NCI-H510A (cell line): ENCODE measurements at regions not wholly inside any gene's neighbourhood (a gene's known extent, or its start where the extent isn't known, plus 50 kb on each side); places are given as distances from the start of the nearest gene placed in this dataset.
"Not testable (repeated sequence)": the region's sequence is repeated elsewhere in the genome, so short reads cannot be mapped to it uniquely, and the experiment has no call there.

ENCODE experiments used
- DNase-seq: peaks from one replicate; lab custom pipeline; 2025; lab: John Stamatoyannopoulos, UW

DNA sequence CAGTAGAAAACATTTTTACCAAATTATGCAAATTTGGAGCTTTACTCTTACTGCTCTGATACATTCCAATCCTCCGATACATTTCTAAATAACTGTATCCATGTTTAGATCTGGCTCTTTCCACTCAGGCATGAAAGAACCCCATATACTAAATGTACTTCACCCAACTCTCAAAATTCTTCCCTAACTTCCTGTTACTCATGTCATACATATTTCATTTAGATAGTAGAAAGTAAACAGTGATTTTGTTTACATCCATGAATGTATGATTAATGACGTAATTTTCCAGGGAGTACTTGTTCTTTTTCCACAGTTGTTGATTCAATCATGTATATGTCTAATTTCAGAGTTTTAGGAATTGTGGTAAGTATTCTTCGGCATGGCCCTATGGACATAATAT, 1426.5 kb upstream of the C9orf72 start:
- DNase-seq = no peak

GRCh38 chr9:29001006-29001405, 1427.7 kb upstream of the C9orf72 start:
- no peak for DNase-seq

GRCh38 chr9:29004988-29005387, 1431.7 kb upstream of the C9orf72 start:
- no peak for DNase-seq

- DNase-seq = no peak
Measured at GRCh38 chr9:29006628-29007027, 1433.3 kb upstream of the C9orf72 start.

DNA sequence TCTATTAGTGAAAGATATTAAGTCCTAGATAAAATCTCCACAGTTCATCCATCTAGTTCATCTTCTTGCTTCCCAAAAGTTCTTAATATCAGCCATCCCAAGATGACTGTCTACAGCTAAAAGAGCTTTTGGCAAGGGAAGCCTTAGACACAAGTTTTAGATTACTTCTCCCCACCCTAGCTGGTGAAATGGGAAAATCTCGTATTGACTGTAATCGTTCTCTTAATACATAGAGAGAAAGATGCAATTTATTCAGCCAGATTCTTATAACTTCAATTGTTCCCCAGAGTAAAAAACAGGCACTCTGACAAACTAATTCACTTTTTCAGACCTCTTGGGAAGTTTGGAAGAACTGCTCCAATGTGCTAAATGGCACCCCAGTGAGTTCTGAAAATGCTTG, 1439.6 kb upstream of the C9orf72 start:
- DNase-seq = no peak

DNA sequence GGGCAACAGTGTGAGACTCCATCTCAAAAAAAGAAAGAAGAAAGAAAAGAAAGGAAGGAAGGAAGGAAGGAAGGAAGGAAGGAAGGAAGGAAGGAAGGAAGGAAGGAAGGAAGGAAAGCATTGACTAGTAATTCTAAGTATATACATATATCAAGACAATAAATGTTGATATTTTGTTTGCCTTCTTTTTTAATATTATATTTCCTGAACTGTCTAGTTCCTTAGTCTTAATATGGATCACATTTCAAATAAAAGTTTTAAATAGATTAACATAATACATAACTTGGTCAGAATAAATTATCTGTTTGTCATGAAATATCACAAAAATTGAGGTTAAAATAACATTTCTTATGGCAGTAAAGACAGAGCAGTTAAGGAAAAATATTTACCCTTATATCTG, 1448.4 kb upstream of the C9orf72 start:
- no peak for DNase-seq

- no peak for DNase-seq
Measured at GRCh38 chr9:29038332-29038731, 1465.1 kb upstream of the C9orf72 start.

DNA sequence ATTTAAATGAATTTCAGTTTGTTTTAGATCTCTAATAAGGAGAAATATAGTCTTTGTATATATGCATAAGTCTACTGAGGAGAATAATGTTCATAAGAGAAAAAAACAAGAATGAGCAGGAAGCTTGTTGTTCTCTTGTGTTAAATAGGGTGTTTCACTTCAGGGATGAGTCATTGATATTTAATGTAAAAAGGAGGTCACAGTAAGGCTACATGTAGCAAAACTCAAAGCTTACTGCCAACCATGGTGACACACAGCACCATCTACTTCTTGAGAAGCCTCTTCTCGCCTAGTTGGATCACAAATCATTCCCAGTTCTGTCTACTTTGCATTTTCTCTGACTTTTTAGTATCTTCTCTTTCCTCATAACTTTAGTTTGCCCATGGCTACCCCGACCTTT, 1466.0 kb upstream of the C9orf72 start:
- no peak for DNase-seq

- no peak for DNase-seq
Measured at GRCh38 chr9:29043072-29043471, 1469.8 kb upstream of the C9orf72 start.

- no peak for DNase-seq
Measured at GRCh38 chr9:29044959-29045358, 1471.7 kb upstream of the C9orf72 start.

GRCh38 chr9:29060041-29060440, 1486.8 kb upstream of the C9orf72 start:
- no peak for DNase-seq

DNA sequence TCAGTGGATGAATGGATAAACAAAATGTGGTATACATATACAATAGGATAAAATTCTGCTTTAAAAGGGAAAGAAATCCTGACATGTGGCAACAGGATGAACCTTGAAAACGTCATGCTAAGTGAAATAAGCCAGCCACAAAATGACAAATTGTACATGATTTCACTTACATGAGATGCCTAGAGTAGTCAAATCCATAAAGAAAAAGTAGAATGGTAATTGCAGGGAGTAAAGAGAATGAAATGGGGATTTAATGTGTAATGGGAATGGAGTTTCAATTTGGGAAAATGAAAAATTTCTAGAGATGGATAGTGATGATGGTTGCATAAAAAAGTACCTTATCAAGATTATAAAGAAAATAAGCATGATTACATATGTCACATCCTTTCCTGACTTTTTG, 1489.2 kb upstream of the C9orf72 start:
- no peak for DNase-seq

GRCh38 chr9:29063031-29063430, 1489.8 kb upstream of the C9orf72 start:
- no peak for DNase-seq

GRCh38 chr9:29066141-29066640, 1492.9 kb upstream of the C9orf72 start:
- DNase-seq = no peak

- no peak for DNase-seq
Measured at GRCh38 chr9:29068461-29068860, 1495.2 kb upstream of the C9orf72 start.

DNA sequence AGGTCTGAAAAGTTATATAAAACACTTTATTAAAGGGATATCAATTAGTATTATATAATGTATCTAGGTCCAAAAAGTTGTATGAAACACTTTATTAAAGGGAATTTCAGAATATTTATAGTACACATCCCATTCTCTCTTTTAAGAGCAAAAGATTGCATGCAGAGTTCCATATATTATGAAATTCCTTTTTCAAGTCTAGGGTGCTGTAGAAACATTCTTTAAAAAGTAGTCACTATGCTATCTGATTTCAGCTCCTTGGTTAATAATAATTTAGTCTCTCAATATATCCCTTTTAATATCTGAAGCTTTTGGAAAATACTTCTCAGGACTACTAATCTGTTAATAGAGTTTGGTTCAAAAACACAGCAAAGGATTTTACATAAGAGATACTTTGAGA, 1496.1 kb upstream of the C9orf72 start:
- no peak for DNase-seq

- no peak for DNase-seq
Measured at GRCh38 chr9:29078063-29078666, 1504.9 kb upstream of the C9orf72 start.

DNA sequence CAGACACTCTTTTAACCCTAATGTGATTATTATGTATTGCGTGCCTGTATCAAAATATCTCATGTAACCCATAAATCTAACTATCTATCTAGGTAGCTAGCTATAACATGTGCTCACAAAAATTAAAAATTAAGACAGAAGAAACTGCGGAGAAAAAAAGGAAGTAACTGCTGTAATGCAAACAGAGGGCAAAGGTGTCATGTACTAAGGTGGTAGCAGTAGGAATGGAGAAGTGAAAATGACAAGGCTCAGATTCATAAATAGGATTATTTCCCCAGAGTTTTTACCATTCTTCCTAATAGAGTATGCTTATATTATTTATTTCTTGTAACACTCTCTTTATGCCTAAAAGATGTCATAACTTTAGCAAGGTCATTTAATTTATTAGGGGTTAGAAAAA, 1527.5 kb upstream of the C9orf72 start:
- DNase-seq = no peak

GRCh38 chr9:29104166-29104565, 1530.9 kb upstream of the C9orf72 start:
- DNase-seq = not testable (repeated sequence)

DNA sequence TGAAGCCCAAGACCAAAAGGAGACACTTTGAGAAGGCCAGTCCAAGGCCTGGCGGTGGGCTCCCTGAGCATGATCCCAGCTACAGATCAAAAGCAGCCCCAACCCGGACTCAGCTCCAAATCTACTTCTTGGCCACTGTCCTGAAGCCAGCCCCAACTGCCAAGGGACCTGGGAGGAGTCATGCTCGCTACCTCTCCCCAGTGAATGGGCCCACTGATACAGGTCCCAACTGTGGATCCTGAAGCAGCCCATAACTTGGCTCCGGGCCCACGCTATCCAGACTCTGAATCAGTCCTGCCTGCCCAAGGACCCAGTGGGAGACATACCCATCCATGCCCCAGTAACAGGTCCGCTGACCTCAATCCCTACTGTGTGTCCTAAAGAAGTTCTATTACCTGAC, 1545.3 kb upstream of the C9orf72 start:
- DNase-seq = no peak

GRCh38 chr9:29126783-29127182, 1553.5 kb upstream of the C9orf72 start:
- no peak for DNase-seq

DNA sequence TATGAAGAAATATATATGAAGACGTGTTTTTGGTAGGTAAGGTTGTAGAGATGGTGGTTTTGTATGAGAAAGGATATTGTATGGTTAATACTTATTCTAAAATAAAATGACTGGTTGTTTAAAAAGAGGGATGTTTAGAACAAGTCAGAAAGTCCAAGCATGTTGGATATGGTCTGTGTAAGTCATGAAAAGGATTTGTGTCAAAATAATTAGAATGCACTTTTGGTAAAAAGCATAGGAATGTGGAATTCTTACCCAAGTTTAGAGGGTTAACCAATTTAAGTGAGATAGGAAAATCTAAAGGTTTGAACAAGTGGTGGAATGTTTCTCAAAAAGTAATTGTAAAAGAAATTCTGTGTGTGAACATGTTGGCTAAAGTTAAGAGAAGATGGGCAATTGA, 1556.5 kb upstream of the C9orf72 start:
- DNase-seq = no peak

DNA sequence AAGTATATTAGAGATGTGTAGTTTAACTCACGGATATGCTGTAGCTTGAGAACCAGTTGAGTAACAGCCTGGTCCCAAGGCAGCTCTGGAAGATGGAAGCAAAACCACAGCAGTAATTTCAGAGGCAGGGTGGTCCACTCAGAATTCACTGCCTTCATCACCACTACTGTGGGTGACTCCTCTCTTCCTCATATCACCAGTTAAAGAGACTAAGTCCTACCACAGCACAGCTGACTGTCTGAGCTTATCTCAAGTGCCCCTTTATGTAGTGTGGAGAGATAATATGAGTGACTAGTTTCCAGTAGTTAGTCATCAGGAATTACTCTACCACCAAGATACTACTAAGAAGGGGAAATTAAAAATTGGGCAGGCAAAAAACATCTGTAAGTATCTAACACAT, 1571.2 kb upstream of the C9orf72 start:
- DNase-seq = no peak

GRCh38 chr9:29150606-29151005, 1577.3 kb upstream of the C9orf72 start:
- no peak for DNase-seq
